Kidney (tissue), 13 donors: ENCODE measurements at regions not wholly inside any gene's neighbourhood (a gene's known extent, or its start where the extent isn't known, plus 50 kb on each side); places are given as distances from the start of the nearest gene placed in this dataset.

ENCODE experiments used
- DNase-seq, 5 donors: peaks; one replicate each; pipeline ENCODE4 v3.0.0-alpha.2; 2013 to 2020
- FAIRE-seq: peaks from 2 replicates; lab custom pipeline; 2012; peaks lifted over from hg19 to GRCh38; lab: Jason Lieb, UNC
- H3K27ac ChIP-seq, 2 donors: one replicate each; pipeline ENCODE4 v1.7.0; 2013; ENCODE audit warnings: low read depth in 2 of 2, low read length in 2 of 2, inconsistent platforms in 1 of 2
- H3K27me3 ChIP-seq: one replicate; pipeline ENCODE4 v1.7.1; 2013; ENCODE audit warnings: low read length, inconsistent platforms; ENCODE audit not compliant: control insufficient read depth, insufficient read depth
- H3K36me3 ChIP-seq, 3 donors: one replicate each; pipeline versions ENCODE4 v1.7.0 to v1.7.1; 2013; ENCODE audit warnings: low read length in 3 of 3, control low read depth in 1 of 3, inconsistent platforms in 1 of 3; ENCODE audit not compliant: insufficient read depth in 3 of 3, control insufficient read depth in 2 of 3
- H3K4me1 ChIP-seq, 3 donors: one replicate each; pipeline versions ENCODE4 v1.7.0 to v1.7.1; 2013; ENCODE audit warnings: low read length in 3 of 3, inconsistent platforms in 1 of 3, low read depth in 1 of 3; ENCODE audit not compliant: control insufficient read depth in 2 of 3, insufficient read depth in 2 of 3
- H3K4me3 ChIP-seq, 3 donors: one replicate each; pipeline versions ENCODE4 v1.7.0 to v1.8.1; 2013; ENCODE audit warnings: low read length in 3 of 3, control low read depth in 1 of 3, inconsistent platforms in 1 of 3
- H3K9ac ChIP-seq, 3 donors: one replicate each; pipeline versions ENCODE4 v1.7.0 to v1.7.1; 2013; ENCODE audit warnings: low read length in 3 of 3, control low read depth in 1 of 3, inconsistent platforms in 1 of 3
- H3K9me3 ChIP-seq, 3 donors: one replicate each; pipeline versions ENCODE4 v1.7.0 to v1.7.1; 2013; ENCODE audit warnings: low read length in 3 of 3, control low read depth in 1 of 3, inconsistent platforms in 1 of 3; ENCODE audit not compliant: control insufficient read depth in 2 of 3, insufficient read depth in 1 of 3
- CTCF ChIP-seq: IDR thresholded peaks from 3 replicates; pipeline ENCODE4 v1.5.1; 2012; ENCODE audit warnings: mild to moderate bottlenecking, moderate library complexity, borderline replicate concordance; ENCODE audit not compliant: insufficient read depth; ENCODE audit errors: extremely low read depth
- intact Hi-C: fragments of 100-400 bp; cut with DNase I; formaldehyde crosslinking; loops from one replicate; pipeline ENCODE4 v1.11.1; 2022
- donor health status: control.
- donor health status: control.
- donor health status: control.
- donor health status: control.
- donor health status: control.
- donor health status: DM: yes; HTN: yes; CAD: no.
- donor health status: Normal renal cell carcinoma (clear cell type).

GRCh38 chr3:28667646-28668621 is 319.3 kb upstream of the AZI2 start:
- no peak overlapping the region for H3K4me3 ChIP-seq
- H3K4me1 ChIP-seq, result peaks cover 0 to 5% (median 0%) of the 10 kb centered on the region in 3 donors
- TF ChIP-seq CTCF, result peak; percentile 80
- H3K27ac ChIP-seq, result no peak overlapping the region
- intact Hi-C loops, result no loop called here
- no peaks in the 10 kb centered on the region for H3K9me3 ChIP-seq
- H3K36me3 ChIP-seq, result no peaks in the 10 kb centered on the region
- peak; percentile 47 to 85 (median 71) for DNase-seq
- FAIRE-seq, result peak; percentile 58
- H3K27me3 ChIP-seq, result no peaks in the 10 kb centered on the region
- H3K9ac ChIP-seq, result no peak overlapping the region

GRCh38 chr3:28669870-28670269 is 321.2 kb upstream of the AZI2 start:
- intact Hi-C loops, result no loop called here
- TF ChIP-seq CTCF, result no peak
- Histone ChIP-seq H3K9ac (no peak overlapping the region), H3K27me3 (no peaks in the 10 kb centered on the region), H3K9me3 (no peaks in the 10 kb centered on the region), H3K4me1 (peaks cover 0 to 5% (median 0%) of the 10 kb centered on the region in 3 donors), H3K36me3 (no peaks in the 10 kb centered on the region), H3K4me3 (no peak overlapping the region), H3K27ac (no peak overlapping the region)
- FAIRE-seq (no peak), DNase-seq (peak in 2 of 5 donors; percentile 8 to 15)

- Histone ChIP-seq H3K9ac (no peak overlapping the region), H3K27ac (no peak overlapping the region), H3K36me3 (no peaks in the 10 kb centered on the region), H3K4me3 (no peak overlapping the region), H3K9me3 (no peaks in the 10 kb centered on the region), H3K27me3 (no peaks in the 10 kb centered on the region), H3K4me1 (peaks cover 0 to 5% (median 0%) of the 10 kb centered on the region in 3 donors)
- no peak for DNase-seq
- no peak for FAIRE-seq
- no peak for TF ChIP-seq CTCF
- intact Hi-C loops, result no loop called here
Measured at GRCh38 chr3:28672406-28672805, 323.8 kb upstream of the AZI2 start.
